ENCODE measurements at regions not wholly inside any gene's neighbourhood (a gene's known extent, or its start where the extent isn't known, plus 50 kb on each side); places are given as distances from the start of the nearest gene placed in this dataset.

GRCh38 chr15:92803852-92804609 is 96.1 kb upstream of the CHD2 start (continued):
- TF ChIP-seq KIAA2018 (CRISPR knock-in tag; IDR thresholded peaks at IDR 0.05; ENCODE audit: borderline replicate concordance) (no peak), FOXO4 (CRISPR knock-in tag; conservative IDR thresholded peaks at IDR 0.05) (no peak), ZNF704 (CRISPR knock-in tag; IDR thresholded peaks at IDR 0.05; ENCODE audit: borderline replicate concordance) (no peak), PRDM4 (CRISPR knock-in tag; IDR thresholded peaks at IDR 0.05; ENCODE audit: borderline replicate concordance) (no peak), SMAD1 (CRISPR knock-in tag; IDR thresholded peaks at IDR 0.05; ENCODE audit: borderline replicate concordance, low read depth) (no peak), SOX6 (IDR thresholded peaks at IDR 0.05) (no peak), SOX6 (CRISPR knock-in tag; IDR thresholded peaks at IDR 0.05) (peak; percentile 100), ZNF101 (CRISPR knock-in tag; IDR thresholded peaks at IDR 0.05; ENCODE audit: borderline replicate concordance, low read depth) (no peak), ZBTB43 (CRISPR knock-in tag; conservative IDR thresholded peaks at IDR 0.05) (peak; percentile 82; the same call in 1 of the 2 replicates), ZNF3 (CRISPR knock-in tag; IDR thresholded peaks at IDR 0.05) (peak; percentile 88), ZNF253 (CRISPR knock-in tag; IDR thresholded peaks at IDR 0.05; ENCODE audit: borderline replicate concordance) (no peak), ZNF556 (CRISPR knock-in tag; IDR thresholded peaks at IDR 0.05; ENCODE audit: borderline replicate concordance) (peak; percentile 87; the same call in 1 of the 2 replicates), THYN1 (CRISPR knock-in tag; IDR thresholded peaks at IDR 0.05; ENCODE audit: borderline replicate concordance, low read depth) (no peak)
